Astrocyte of the cerebellum (primary cell): ENCODE measurements at regions not wholly inside any gene's neighbourhood (a gene's known extent, or its start where the extent isn't known, plus 50 kb on each side); places are given as distances from the start of the nearest gene placed in this dataset.

Source experiments
- DNase-seq: peaks from one replicate; pipeline ENCODE4 v3.0.0-alpha.2; 2011; ENCODE audit warnings: low read depth
- H3K4me3 ChIP-seq: 2 replicates; pipeline ENCODE4 v1.5.1; 2011; ENCODE audit warnings: mild to moderate bottlenecking, low read depth, low read length, moderate library complexity
- CTCF ChIP-seq: IDR thresholded peaks from 2 replicates; pipeline ENCODE4 v1.5.1; 2012; ENCODE audit warnings: low read length, low read depth, moderate library complexity, mild to moderate bottlenecking; ENCODE audit errors: missing control alignments
- in situ Hi-C: cut with HindIII; loops from 2 replicates; pipeline ENCODE4 v1.10.0; 2017; ENCODE audit warnings: low sequenced_read_pairs

- no peak overlapping the region for H3K4me3 ChIP-seq
- in situ Hi-C loops: no loop called here
- DNase-seq: no peak
- no peak for TF ChIP-seq CTCF
These were observed 271.5 kb downstream of the TLE3 start for GRCh38 chr15:69825941-69826818.

- in situ Hi-C loops: no loop called here
- no peak overlapping the region for H3K4me3 ChIP-seq
- TF ChIP-seq CTCF: no peak
- DNase-seq: no peak
These were observed 270.9 kb downstream of the TLE3 start for GRCh38 chr15:69826819-69827175.

- no peak overlapping the region for H3K4me3 ChIP-seq
- DNase-seq: no peak
- in situ Hi-C loops: no loop called here
- no peak for TF ChIP-seq CTCF
These were observed 270.0 kb downstream of the TLE3 start for GRCh38 chr15:69827751-69828150.

- DNase-seq: no peak
- no peak for TF ChIP-seq CTCF
- no peak overlapping the region for H3K4me3 ChIP-seq
- in situ Hi-C loops: no loop called here
These were observed 269.4 kb downstream of the TLE3 start for GRCh38 chr15:69828181-69828828.

- in situ Hi-C loops: no loop called here
- TF ChIP-seq CTCF: no peak
- no peak for DNase-seq
- no peak overlapping the region for H3K4me3 ChIP-seq
These were observed 267.7 kb downstream of the TLE3 start for GRCh38 chr15:69829974-69830373.

GRCh38 chr15:69830430-69830829 is 267.3 kb downstream of the TLE3 start:
- in situ Hi-C loops: no loop called here
- no peak for DNase-seq
- TF ChIP-seq CTCF: no peak
- H3K4me3 ChIP-seq: no peak overlapping the region
